Liver (tissue), 8 donors: ENCODE measurements at regions not wholly inside any gene's neighbourhood (a gene's known extent, or its start where the extent isn't known, plus 50 kb on each side); places are given as distances from the start of the nearest gene placed in this dataset.

Experiments used
- DNase-seq: peaks from one replicate; pipeline ENCODE4 v3.0.0-alpha.2; 2017; ENCODE audit warnings: low spot score
- H3K27ac ChIP-seq, 2 donors: one replicate each; pipeline ENCODE4 v1.7.0; 2013; ENCODE audit warnings: inconsistent platforms in 2 of 2, low read length in 2 of 2, control low read depth in 1 of 2, low read depth in 1 of 2, mild to moderate bottlenecking in 1 of 2
- H3K27me3 ChIP-seq, 4 donors: one replicate each; pipeline versions ENCODE4 v1.6.1 to v1.7.0; 2013; ENCODE audit warnings: low read length in 3 of 4, inconsistent platforms in 1 of 4, mild to moderate bottlenecking in 1 of 4, moderate library complexity in 1 of 4; ENCODE audit not compliant: control insufficient read depth in 4 of 4, insufficient read depth in 4 of 4
- H3K36me3 ChIP-seq, 4 donors: one replicate each; pipeline versions ENCODE4 v1.6.1 to v1.7.0; 2013; ENCODE audit warnings: low read length in 3 of 4, mild to moderate bottlenecking in 3 of 4, low read depth in 1 of 4, moderate library complexity in 1 of 4; ENCODE audit not compliant: control insufficient read depth in 4 of 4, insufficient read depth in 3 of 4
- H3K4me1 ChIP-seq, 4 donors: one replicate each; pipeline versions ENCODE4 v1.6.1 to v1.7.0; 2013; ENCODE audit warnings: low read length in 3 of 4, mild to moderate bottlenecking in 3 of 4, moderate library complexity in 1 of 4; ENCODE audit not compliant: control insufficient read depth in 4 of 4, insufficient read depth in 4 of 4
- H3K4me3 ChIP-seq, 3 donors: one replicate each; pipeline versions ENCODE4 v1.6.1 to v1.7.0; 2013; ENCODE audit warnings: low read length in 3 of 3, control low read depth in 1 of 3, low read depth in 1 of 3, mild to moderate bottlenecking in 1 of 3
- H3K9ac ChIP-seq, 2 donors: one replicate each; pipeline ENCODE4 v1.7.0; 2013; ENCODE audit warnings: low read length in 2 of 2, mild to moderate bottlenecking in 2 of 2, moderate library complexity in 2 of 2, control low read depth in 1 of 2, low read depth in 1 of 2
- H3K9me3 ChIP-seq, 4 donors: one replicate each; pipeline versions ENCODE4 v1.6.1 to v1.7.0; 2013; ENCODE audit warnings: low read length in 3 of 4; ENCODE audit not compliant: control insufficient read depth in 4 of 4
- ATF3 ChIP-seq: IDR thresholded peaks from 2 replicates; pipeline ENCODE4 v1.6.1; 2016; ENCODE audit warnings: antibody characterized with exemption
- EGR1 ChIP-seq, 2 donors: IDR thresholded peaks; 2 replicates each; pipeline ENCODE4 v1.6.1; 2016 to 2018; ENCODE audit warnings: antibody characterized with exemption in 2 of 2, low read depth in 2 of 2
- FOXA1 ChIP-seq: IDR thresholded peaks from 2 replicates; pipeline ENCODE4 v1.6.1; 2016; ENCODE audit warnings: antibody characterized with exemption
- FOXA2 ChIP-seq: IDR thresholded peaks from 2 replicates; pipeline ENCODE4 v1.6.1; 2016; ENCODE audit warnings: antibody characterized with exemption
- GABPA ChIP-seq, 2 donors: IDR thresholded peaks in 1 of 2; conservative IDR thresholded peaks in 1 of 2; 2 replicates each; pipeline ENCODE4 v1.6.1; 2016; ENCODE audit warnings: antibody characterized with exemption in 2 of 2, mild to moderate bottlenecking in 1 of 2, moderate library complexity in 1 of 2
- HNF4A ChIP-seq, 2 donors: conservative IDR thresholded peaks; 2 replicates each; pipeline ENCODE4 v1.6.1; 2016; ENCODE audit warnings: antibody characterized with exemption in 2 of 2, mild to moderate bottlenecking in 2 of 2
- HNF4G ChIP-seq: IDR thresholded peaks from 2 replicates; pipeline ENCODE4 v1.6.1; 2016; ENCODE audit warnings: antibody characterized with exemption
- JUND ChIP-seq, 2 donors: IDR thresholded peaks; 2 replicates each; pipeline ENCODE4 v1.6.1; 2016; ENCODE audit warnings: antibody characterized with exemption in 2 of 2
- MAX ChIP-seq: IDR thresholded peaks from 2 replicates; pipeline ENCODE4 v1.6.1; 2016; ENCODE audit warnings: antibody characterized with exemption
- NR2F2 ChIP-seq: IDR thresholded peaks from 2 replicates; pipeline ENCODE4 v1.6.1; 2016; ENCODE audit warnings: antibody characterized with exemption
- RAD21 ChIP-seq, 2 donors: IDR thresholded peaks; 2 replicates each; pipeline ENCODE4 v1.6.1; 2016; ENCODE audit warnings: antibody characterized with exemption in 2 of 2, mild to moderate bottlenecking in 2 of 2
- REST ChIP-seq: IDR thresholded peaks from 2 replicates; pipeline ENCODE4 v1.6.1; 2016; ENCODE audit warnings: antibody characterized with exemption, mild to moderate bottlenecking
- RXRA ChIP-seq, 2 donors: IDR thresholded peaks; 2 replicates each; pipeline ENCODE4 v1.6.1; 2017 to 2018; ENCODE audit warnings: antibody characterized with exemption in 2 of 2, mild to moderate bottlenecking in 1 of 2
- SP1 ChIP-seq: IDR thresholded peaks from 2 replicates; pipeline ENCODE4 v1.6.1; 2018; ENCODE audit warnings: antibody characterized with exemption, mild to moderate bottlenecking
- TAF1 ChIP-seq: conservative IDR thresholded peaks from 2 replicates; pipeline ENCODE4 v1.6.1; 2016; ENCODE audit warnings: antibody characterized with exemption, mild to moderate bottlenecking
- YY1 ChIP-seq: IDR thresholded peaks from 2 replicates; pipeline ENCODE4 v1.6.1; 2016; ENCODE audit warnings: antibody characterized with exemption, mild to moderate bottlenecking
- ZBTB33 ChIP-seq: IDR thresholded peaks from 2 replicates; pipeline ENCODE4 v1.6.1; 2016; ENCODE audit warnings: antibody characterized with exemption
- WGBS: extraction: QIAGEN DNeasy Blood & Tissue Kit; methylation state at CpG from one replicate; pipeline ENCODE4 v1.1.7; 2013; 5-methylcytosine and 5-hydroxymethylcytosine counted together
- TF ChIP-seq, protein P1 (sequence below): fragments of 150-350 bp; IDR thresholded peaks from 2 replicates; pipeline ENCODE4 v1.5.1; 2017; ENCODE audit warnings: improper control_type of control experiment, low read depth, low read length; ENCODE audit not compliant: missing input control
- donor health status: healthy.
- donor health status: healthy.
- donor health status: healthy.
- donor health status: healthy.
- donor health status: healthy.

DNA sequence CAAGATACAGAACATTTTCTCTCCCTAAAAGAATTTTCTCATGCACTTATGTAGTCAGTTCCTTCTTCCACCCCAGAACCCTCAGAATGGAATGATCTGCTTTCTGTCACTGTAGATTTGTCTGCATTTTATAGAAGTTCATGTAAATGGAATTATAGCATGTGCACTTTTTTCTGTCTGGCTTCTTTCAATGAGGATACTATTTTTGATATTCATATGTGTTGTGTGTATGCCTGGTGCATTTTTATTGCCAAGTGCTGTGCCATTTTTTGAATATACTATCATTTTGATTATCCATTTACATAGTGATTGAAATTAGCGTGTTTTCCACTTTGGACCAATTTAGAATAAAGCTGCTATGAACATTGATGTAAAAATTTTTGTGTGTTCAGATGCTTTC is 156.6 kb upstream of the ALCAM start:
- Histone ChIP-seq H3K27ac (no peak overlapping the region), H3K36me3 (no peaks in the 10 kb centered on the region), H3K27me3 (no peaks in the 10 kb centered on the region), H3K9me3 (no peaks in the 10 kb centered on the region), H3K4me1 (no peaks in the 10 kb centered on the region), H3K4me3 (no peak overlapping the region), H3K9ac (no peak overlapping the region)
- whole genome bisulfite sequencing, result 88% methylated on average over 1 of the region's 1 CpG
- DNase-seq, result no peak
- no peak for TF ChIP-seq TAF1

DNA sequence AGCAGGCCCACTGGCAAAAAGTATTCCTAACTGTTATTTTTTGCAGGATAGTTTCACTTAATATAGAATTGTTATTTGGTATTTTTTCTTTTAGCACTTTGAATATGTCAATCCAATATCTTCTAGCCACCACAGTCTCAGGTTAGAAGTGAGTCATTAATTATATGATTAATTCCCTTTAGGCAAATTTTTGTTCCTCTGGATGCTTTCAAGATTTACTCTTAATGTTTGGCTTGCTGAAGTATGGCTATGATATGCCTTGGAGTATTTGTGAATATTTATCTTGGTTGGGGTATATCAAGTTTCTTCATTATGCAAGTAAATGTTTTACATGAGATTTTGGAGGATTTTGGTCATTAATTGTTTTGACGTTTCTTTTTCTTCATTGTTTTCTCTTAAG is 152.1 kb upstream of the ALCAM start:
- no peaks in the 10 kb centered on the region for H3K4me1 ChIP-seq
- no peaks in the 10 kb centered on the region for H3K9me3 ChIP-seq

More for the DNA sequence above, 152.1 kb upstream of the ALCAM start:
- H3K9ac ChIP-seq, result no peak overlapping the region
- TF ChIP-seq SP1, result no peak
- TF ChIP-seq HNF4G, result no peak
- no peak for TF ChIP-seq ZBTB33
- TF ChIP-seq JUND (IDR thresholded peaks at IDR 0.05), result no peak
- TF ChIP-seq FOXA2, result no peak
- no peak for TF ChIP-seq EGR1 (IDR thresholded peaks at IDR 0.05; ENCODE audit: low read depth in 2 of 2)
- TF ChIP-seq GABPA (IDR thresholded peaks at IDR 0.05 in 1 of 2, conservative IDR thresholded peaks at IDR 0.05 in 1 of 2), result no peak
- TF ChIP-seq HNF4A (conservative IDR thresholded peaks at IDR 0.05), result no peak
- no peak for TF ChIP-seq RXRA (IDR thresholded peaks at IDR 0.05)
- TF ChIP-seq, protein P1, sequence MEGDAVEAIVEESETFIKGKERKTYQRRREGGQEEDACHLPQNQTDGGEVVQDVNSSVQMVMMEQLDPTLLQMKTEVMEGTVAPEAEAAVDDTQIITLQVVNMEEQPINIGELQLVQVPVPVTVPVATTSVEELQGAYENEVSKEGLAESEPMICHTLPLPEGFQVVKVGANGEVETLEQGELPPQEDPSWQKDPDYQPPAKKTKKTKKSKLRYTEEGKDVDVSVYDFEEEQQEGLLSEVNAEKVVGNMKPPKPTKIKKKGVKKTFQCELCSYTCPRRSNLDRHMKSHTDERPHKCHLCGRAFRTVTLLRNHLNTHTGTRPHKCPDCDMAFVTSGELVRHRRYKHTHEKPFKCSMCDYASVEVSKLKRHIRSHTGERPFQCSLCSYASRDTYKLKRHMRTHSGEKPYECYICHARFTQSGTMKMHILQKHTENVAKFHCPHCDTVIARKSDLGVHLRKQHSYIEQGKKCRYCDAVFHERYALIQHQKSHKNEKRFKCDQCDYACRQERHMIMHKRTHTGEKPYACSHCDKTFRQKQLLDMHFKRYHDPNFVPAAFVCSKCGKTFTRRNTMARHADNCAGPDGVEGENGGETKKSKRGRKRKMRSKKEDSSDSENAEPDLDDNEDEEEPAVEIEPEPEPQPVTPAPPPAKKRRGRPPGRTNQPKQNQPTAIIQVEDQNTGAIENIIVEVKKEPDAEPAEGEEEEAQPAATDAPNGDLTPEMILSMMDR, result no peak
- TF ChIP-seq TAF1, result no peak
- TF ChIP-seq MAX, result no peak
- TF ChIP-seq REST, result no peak
- no peak for TF ChIP-seq FOXA1
- TF ChIP-seq NR2F2, result no peak
- no peak for TF ChIP-seq ATF3
- TF ChIP-seq YY1, result no peak
- no peak for TF ChIP-seq RAD21 (IDR thresholded peaks at IDR 0.05)
- H3K27me3 ChIP-seq, result no peaks in the 10 kb centered on the region
- DNase-seq, result no peak
- H3K36me3 ChIP-seq, result no peaks in the 10 kb centered on the region
- WGBS, result 87% methylated on average over 1 of the region's 1 CpG
- H3K4me3 ChIP-seq, result no peak overlapping the region
- H3K27ac ChIP-seq, result no peak overlapping the region
